NCI-H69 (cell line): ENCODE measurements at regions not wholly inside any gene's neighbourhood (a gene's known extent, or its start where the extent isn't known, plus 50 kb on each side); places are given as distances from the start of the nearest gene placed in this dataset.

Experiments used
- DNase-seq: peaks from one replicate; lab custom pipeline; 2025; lab: John Stamatoyannopoulos, UW

DNA sequence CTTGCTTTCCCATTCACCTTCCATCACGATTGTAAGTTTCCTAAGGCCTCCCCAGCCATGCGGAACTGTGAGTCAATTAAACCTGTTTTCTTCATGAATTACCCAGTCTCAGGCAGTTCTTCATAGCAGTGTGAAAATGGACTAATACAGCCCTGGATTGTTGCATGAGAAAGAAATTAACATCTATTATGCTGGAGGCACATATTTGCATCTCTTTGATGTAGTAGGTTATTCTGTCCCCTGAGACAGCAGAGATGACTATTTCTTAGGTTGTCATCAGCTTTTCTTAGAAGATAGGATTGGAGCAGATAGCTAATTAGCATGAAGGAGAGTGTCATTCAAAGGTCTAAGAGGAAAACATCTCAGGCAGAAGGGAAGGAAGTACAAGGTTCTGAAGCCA is 166.2 kb downstream of the OMA1 start:
- no peak for DNase-seq

DNA sequence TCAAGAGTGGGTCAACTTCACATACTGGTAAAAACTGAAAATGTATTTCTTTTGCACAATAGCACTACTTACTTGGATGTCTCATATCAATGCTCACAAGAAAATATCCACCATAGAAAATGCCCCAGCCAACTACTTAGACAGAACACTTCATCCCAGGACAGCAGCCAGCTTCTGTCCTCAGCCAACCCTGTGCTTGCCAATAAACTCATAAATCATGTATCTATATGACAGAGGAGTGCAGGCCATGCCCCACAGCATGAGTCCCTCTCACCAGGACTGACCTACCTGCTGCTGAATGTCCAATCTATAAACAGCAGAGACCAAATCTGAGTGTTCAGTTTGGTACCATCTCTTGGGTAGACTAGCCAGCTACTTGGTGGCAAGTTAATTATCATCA is 179.3 kb downstream of the OMA1 start:
- no peak for DNase-seq

DNA sequence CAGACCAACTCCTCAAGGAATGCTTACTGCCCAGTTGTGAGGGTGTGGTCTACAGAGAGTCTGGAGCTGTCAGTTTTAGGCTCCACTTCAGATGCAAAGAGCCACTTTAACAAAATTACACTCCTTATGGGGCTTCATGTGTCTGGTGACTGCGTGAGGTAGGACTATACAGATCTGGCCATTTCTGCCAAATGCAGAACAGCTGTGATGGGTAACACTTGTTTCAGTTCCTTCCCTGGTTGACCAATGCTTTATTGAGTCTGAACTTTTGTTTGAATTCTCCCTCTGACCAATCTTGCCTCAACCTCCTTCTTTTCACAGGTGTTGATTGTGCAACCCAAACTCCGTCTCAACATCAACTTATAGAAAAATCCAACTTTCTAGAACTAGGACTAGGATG is 181.2 kb downstream of the OMA1 start:
- DNase-seq = no peak

DNA sequence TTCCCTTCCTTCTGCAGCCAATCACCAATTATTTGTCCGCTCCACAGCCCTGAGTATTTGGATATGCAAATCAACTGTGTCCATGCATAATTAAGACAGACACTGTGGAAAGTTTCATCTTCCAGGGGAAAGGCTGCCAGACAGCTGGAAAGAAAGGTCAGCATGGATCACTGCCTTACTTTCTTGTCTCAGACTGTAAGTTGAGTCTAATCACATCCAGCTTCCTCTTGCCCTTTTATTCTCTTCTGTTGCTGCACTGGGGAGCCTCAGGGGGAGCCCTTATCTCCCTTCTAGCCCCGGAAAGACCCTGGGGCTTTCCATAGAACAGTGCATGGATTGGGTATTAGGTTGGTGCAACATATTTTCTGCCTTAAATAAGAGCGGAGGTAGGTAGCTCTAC is 182.9 kb downstream of the OMA1 start:
- peak; percentile 59 for DNase-seq

DNA sequence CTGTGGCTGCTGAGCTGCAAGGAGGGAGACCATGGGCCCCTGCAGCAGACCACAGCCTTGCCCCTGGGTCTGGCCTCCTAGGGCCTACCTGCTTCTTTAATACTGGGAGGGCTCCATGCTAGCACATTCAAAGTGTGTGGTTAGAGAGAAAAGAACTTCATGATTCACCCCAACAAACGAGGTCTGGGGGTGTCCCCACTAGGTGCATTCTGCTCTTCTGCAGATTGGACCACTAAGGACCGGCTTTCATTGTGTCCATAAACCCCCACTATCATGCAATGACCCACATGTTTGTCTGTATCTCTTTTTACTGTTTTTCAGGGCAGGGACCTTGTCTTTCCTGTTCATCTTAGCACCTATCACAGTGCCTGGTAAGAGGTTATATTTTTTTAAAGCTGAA is 185.4 kb downstream of the OMA1 start:
- DNase-seq = no peak

DNA sequence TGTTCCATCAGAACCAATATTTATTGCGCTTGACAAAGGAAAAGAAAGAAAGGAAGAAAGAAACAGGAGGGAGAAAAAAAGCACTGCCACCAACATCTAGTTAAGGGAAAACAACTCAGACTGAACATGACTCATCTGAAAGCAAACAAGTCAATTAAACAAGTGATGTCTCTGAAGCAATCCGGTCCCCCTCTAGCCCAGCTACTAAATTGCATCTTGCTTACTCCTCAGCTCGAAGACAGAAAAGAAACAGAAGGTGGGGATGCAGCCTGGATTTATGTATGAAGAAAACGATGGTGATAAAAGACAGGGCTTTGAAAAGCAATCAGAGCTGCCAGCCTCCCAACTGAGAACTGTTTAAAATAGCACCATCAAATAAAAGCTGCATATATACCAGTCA is 188.2 kb downstream of the OMA1 start:
- peak; percentile 61 for DNase-seq

DNA sequence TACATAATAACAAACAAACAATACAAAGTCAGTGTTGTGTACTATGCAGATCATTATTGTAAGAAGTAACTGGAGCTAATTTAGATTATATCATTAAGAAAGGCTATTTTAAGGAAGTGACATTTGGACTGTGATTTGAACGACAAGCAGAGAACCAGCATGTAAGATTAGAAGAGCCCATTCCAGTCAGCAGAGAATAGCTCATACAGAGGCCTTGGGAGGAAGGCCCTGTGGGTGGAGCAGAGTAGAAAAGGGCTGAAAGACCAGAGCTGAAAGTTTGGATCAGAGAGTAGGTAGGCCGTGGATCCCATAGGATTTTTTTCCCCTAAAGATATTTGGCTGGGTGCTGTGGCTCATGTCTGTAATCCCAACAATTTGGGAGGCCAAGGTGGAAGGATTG is 190.1 kb downstream of the OMA1 start:
- DNase-seq = no peak

DNA sequence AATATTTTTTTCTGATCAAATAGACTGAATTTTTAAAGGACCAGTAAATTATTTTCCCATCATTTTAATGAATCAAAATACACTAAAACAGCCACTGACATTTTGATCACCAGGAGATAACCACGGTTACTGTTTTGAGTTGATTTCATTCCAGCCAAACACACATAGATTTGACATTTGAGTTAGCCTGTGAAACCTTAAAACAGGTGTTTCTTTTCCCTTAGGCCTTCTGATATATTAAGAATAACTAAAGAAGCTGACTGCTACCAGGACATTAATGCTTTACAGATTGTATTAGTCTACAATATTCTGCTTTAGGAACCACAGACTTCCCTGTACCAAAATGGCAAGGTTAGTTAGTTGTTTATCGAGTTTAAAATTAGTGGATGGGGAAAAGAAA is 193.4 kb downstream of the OMA1 start:
- no peak for DNase-seq

DNA sequence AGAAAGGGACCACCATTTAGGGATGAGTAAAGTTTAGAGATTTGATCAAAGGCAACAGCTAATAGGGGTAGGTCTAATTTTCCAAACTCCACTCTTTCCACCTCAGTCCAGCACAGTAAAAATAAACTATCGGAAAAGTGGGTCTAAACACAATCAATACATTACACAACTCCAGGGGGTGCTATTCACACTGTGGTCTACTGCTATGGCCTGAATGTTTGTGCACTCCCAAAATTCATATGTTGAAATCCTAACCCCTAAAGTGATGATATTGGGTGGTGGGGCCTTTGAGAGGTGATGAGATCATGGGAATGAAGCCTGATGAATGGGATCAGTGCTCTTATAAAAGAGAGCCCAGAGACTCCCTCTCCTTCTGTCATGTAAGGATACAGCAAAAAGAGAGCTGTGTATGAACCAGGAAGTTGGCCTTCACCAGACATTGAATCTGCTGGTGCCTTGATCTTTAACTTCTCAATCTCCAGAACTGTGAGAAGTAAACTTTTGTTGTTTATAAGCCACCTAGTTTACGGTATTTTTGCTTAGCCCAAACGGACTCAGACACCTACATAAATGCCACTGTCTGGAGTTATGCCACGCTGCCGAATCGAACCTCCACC is 193.9 kb downstream of the OMA1 start:
- DNase-seq = no peak

DNA sequence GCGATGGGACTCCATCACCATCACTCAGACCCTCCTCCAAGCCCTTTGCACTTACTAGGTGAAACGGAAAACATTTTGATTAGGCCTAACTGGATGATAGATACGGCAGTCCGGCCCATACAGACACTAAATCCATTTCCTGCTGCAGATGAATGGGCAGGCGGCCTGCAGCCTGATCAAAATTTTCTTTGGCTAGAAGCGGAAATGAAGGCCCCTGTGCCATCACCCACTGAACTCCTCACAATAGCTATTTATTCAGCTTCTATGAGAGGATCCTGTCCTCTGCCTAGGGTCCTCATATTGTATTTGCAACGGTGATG is 200.5 kb downstream of the OMA1 start:
- DNase-seq = no peak

DNA sequence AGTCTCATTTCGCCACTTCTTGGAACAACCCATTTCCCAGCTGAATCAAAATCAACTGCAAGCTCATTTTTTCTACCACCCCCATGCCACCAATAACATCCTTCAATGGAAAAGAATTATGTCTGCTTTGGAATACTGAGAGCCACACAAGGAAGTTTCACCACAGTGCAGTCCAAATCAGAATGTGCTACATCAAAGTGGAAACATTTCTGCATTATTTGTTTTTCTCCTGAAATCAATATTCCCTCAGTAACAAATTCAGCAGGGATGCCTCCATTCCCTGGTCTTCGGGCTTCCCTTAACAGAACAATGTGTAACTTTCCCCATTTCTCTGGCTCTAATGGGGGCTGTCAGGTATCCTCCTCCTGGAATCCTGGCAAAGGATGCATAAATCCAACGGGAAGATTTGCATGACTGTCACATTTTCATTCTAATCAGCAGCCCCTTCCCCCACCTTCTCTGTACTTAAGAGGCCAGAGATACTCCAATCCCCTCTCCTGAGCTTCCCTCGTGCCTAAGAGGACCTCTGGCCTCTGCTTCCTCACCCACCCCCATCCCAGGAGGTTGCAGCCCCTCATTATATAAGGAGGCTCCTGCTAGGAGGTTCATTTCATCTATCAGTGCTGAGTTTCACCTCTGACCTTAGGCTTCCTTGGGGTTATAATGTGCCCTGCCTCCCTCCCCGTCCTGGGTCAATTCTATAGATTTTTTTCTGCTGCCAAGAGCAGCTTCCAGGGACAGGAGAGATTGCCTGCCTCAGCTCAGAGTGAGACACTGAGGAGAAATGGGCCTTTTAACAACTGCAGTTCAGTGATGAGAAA is 201.1 kb downstream of the OMA1 start:
- no peak for DNase-seq

DNA sequence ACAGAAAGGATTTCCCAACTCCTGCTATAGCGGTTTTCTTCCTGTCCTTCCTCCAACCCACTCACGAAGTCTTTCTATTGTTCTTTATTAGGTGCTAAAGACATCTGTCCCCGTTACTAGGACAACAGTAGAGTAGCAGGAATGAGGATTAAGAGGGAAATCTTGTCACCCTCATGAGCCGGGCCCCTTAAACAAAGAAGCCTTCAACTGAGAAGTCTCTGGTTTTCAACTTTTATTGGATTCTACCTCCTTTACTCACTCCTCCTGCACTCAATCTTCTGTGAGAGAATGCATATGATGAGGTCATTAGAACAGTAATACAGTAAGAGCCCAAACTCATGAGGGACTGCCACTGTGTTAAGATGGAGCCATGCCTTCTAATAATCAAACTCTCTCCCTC is 206.3 kb downstream of the OMA1 start:
- no peak for DNase-seq

DNA sequence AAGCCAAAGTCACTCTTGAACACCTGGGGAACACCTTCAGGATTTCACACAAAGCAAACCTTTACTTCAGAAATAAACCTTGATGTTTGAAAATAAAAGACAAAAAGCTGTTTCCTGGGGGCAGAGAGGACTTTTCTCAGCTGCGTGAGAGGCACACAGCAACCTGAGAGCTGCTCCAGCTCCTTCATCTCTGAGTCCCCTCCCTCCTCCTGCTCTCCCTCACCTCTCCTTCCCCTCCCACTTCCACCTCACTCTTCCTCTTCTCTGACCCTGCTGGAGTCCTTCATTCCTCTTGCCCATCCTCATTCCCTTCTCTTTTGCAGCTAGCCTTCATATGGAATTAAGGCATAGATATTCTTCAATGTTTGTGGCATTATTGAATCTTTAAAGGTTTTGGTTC is 208.4 kb downstream of the OMA1 start:
- DNase-seq = no peak

DNA sequence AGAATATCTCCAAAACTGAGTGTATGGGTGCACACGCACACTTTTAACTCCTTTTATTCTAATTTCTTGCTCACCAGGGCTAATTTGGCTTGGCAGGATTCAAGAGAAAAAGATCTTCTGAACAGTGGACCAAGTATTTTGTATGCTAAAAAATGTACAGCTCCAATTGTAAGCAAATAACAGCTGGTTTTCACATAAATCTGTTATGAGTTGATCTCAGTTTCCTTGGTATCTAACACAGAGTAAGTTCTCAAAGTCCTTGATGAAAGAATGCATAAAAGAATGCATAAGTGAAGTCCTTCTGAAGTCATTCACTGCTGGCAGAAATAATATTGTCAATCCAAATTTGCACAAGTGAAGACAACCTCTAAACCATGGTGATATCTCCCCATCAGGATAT is 213.0 kb downstream of the OMA1 start:
- no peak for DNase-seq

DNA sequence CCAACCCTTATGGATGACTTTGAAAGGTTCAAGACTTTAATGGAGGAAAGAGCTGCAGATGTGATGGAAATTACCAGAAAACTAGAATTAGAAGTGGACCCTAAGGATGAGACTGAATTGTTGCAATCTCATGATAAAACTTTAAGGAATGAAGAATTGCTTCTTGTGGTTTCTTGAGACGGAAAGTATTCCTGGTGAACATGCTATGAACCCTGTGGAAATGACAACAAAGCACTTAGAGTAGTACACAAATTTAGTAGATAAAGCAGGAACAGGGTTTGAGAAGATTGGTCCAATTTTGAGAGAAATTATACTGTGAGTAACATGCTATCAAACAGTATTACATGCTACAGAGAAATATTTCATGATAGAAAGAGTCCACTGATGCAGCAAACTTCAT is 215.4 kb downstream of the OMA1 start:
- no peak for DNase-seq

DNA sequence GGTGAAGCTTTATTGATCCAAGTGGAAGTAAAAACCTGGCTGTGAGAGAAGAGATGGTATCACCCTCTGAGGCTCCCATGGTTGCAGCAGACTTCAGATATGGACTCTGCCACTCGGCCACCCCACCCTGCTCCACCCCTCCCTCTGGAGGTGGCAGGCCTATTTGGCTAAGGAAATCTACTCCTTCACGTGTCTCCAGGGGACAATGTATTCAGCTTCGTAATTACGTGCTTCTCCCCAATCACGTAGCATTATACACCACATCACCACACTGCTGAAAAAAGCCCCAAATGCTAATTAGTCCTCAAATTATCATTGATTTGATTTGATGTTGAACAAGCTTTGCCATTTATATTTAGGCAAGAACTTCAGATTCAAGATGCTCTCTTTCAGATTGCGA is 220.7 kb downstream of the OMA1 start:
- DNase-seq = peak; percentile 52

DNA sequence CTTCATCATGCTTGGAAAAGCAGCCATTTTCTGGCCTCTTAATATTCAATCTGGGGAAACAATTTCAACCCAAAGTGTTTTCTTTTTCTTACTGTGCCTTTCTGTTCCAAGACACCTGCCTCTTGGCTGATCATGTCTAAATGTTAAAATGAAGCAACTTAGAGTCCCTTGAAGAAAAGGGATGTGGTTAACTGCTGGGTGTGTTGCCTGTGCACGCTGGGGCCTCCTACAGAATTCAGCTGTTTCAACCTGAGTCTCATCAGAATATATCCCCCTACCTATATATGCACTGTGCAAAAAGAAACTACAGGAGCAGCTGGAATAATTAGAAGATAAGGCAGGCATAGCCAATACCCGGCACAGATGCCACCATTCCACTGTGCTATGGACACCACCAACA is 222.0 kb downstream of the OMA1 start:
- DNase-seq = no peak

DNA sequence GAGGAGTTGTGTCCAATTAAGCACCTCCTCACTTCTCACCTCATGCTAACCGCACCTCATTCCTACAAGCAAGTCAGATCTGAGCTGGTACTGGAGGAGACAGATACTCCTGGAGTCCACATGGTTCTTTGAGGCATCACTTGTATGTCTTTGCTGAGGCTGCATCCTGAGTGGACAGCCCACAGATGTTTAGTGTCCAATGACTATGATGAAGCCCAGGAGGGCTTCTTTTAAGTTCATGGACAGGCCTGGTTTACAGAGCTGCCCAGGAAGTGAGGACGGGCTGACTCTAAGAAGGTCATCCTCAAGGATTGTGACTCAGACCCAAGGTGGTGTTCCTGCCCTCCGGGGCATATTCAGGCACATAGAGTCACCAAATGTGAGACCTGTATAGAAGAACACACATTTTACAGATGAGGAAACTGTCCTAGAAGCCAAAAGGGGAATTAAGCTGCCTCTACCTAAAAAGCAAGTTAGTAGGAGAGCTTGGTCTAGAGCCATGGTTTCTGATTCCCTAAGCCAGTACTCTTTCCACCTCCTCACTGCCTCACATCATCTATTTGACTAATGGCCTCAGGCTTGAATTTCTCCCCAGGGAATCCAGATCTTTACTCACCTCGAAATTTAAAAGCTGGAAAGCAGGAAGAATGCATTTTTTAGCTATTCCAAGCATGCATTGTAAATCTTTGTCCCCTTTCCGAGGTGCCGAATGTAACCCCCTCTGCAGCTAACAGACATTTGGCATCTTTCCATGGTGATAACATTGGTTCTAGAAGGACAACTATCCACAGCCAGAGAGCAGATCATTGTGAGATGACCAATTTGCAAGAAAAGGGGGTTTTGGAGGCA is 228.1 kb downstream of the OMA1 start:
- DNase-seq = no peak

DNA sequence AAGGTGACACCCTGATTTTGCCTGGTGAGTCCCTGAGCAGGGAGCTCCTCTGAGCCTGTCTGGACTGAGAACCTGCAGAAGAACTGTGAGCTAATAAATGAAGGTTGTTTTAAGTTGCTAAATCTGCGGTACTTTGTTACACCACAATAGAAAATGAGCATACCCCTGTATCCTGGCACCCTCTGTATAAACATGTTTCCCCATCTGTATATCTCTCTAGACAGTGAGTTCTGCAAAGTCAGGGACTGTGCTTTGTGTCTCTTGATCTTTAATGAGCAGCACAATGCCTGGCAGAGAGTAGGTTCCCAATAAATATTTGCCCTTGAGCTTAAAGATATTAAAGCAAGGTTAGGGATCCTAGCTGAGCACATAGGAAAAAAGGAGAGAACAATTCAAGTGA is 228.8 kb downstream of the OMA1 start:
- no peak for DNase-seq

DNA sequence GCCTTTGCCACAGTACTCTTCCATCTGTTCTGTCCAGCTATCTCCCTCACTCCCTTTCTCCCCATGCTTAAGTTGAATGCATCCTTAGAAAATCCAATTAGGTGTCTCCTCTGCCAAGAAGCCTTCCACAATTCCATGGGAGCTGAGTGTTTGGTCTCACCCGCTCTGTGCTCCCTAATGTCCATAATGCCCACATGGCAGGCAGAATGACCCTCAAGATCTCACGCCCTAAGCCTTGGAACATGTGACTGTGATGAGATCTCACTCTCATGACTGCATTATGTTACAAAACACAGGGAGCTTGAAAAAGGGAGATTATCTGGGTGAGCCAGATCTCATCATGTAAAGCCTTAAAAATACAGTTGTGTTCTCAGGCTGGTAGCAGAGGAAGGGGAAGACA is 229.4 kb downstream of the OMA1 start:
- no peak for DNase-seq

DNA sequence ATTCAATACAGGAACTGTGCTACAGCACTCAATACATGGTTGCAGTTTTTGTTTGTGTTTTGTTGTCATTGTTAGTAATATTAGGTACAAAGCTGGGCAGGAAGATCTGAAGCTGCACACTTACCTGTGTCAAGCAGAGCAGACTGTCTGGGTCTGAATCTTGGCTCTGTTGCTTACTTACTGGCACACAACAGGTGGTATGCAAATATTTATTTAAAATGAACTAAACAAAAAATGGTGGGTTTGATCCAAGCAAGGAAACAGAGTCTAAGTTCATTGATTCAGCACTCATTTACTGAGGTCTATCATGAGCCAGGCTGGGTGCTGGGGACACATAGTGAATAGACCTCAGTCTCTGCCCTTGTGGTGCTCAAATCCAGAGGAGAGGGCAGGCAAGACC is 230.4 kb downstream of the OMA1 start:
- no peak for DNase-seq

DNA sequence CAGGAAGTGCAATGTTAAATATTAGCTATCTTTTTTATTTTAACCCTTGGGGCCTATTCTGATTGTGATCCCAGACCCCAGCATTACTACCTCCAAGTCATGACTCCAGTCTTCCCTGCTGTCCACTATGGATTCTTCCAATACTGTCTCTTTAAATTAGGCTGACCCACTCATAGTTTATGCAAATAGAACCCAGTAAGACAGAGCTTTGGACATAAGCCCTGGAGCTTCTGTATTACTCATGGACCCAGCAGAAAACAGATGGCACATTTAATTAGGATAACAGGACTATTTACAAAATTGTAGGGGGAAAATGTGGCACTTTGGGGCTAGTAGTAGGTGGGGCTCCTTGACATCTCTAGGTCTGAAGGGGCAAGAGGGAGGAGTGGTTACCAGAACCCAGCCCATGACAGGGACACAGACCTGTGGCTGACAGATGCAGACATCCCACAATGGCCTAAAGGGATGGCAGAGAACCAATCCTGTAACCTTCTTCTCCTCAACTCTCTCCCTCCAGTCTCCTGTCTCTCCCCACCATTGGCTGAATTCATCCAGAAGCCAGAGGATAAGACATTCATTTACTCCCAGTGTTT is 233.5 kb downstream of the OMA1 start:
- DNase-seq = peak; percentile 8

DNA sequence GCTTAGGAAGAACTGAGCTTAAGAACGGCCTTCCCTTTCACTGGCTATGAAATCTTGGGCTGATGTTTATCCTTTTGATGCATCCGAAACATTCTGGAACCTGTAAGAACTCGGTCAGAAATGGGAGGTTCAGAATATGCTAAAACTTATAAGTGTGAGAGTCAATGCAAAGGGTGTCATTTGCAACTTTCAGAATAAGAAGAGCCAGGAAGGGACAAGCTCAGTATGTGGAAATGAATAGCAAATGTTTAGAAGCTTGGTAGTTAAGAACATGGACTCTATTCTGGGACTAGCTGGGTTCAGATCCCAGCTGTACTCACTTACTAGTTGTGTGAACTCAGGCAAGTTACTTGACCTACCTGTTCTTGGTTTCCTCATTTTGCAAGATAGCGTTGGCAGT is 234.1 kb downstream of the OMA1 start:
- no peak for DNase-seq
